Ovary (tissue), 3 donors: ENCODE measurements at regions not wholly inside any gene's neighbourhood (a gene's known extent, or its start where the extent isn't known, plus 50 kb on each side); places are given as distances from the start of the nearest gene placed in this dataset.

Source experiments
- CTCF ChIP-seq, 3 donors: fragments of 450-650 bp in 2 of 3; fragments of 200-600 bp in 1 of 3; IDR thresholded peaks; one replicate each; pipeline versions ENCODE4 v1.5.1 to v1.8.0; 2016 to 2022; ENCODE audit warnings: antibody characterized with exemption in 3 of 3, mild to moderate bottlenecking in 1 of 3
- EP300 ChIP-seq: sonication (generic); formaldehyde crosslinking; IDR thresholded peaks from one replicate; pipeline ENCODE4 v1.6.1; 2017; ENCODE audit warnings: antibody characterized with exemption
- POLR2A ChIP-seq: fragments of 450-650 bp; IDR thresholded peaks from one replicate; pipeline ENCODE4 v1.6.1; 2017; ENCODE audit warnings: antibody characterized with exemption, mild to moderate bottlenecking, moderate library complexity
- donor health status: DM: no; HTN: no; CAD: no.

GRCh38 chr4:166153548-166153947 lies 280.5 kb downstream of the TLL1 start:
- TF ChIP-seq CTCF (IDR thresholded peaks at IDR 0.05) (no peak), EP300 (no peak), POLR2A (no peak)
